K562 (cell line): ENCODE measurements at regions not wholly inside any gene's neighbourhood (a gene's known extent, or its start where the extent isn't known, plus 50 kb on each side); places are given as distances from the start of the nearest gene placed in this dataset.

ENCODE experiments used
- ATAC-seq: fragments of 200-7000 bp; cut with Tn5 transposase; 3 replicates; pipeline ENCODE4 v1.9.1; 2020; ENCODE audit warnings: moderate library complexity
- BruUV-seq: library from RNA; stranded (reverse); fragments of 400-500 nt; replicated peaks from 2 replicates; lab custom pipeline; 2021; lab: Mats Ljungman, UMichigan
- CTCF ChIA-PET: fragments of 300-600 bp; formaldehyde crosslinking; extraction: SDS; loops from one replicate; lab custom pipeline; 2021; ENCODE audit warnings: low intra/inter-chr PET ratio; lab: Yijun Ruan, JAX
- POLR2A ChIA-PET: fragments of 300-600, 350-650 bp; sonication (Branson Sonifier 250); formaldehyde crosslinking; extraction: SDS; loops from one replicate; lab custom pipeline; 2021; ENCODE audit warnings: antibody characterized with exemption, inconsistent platforms; lab: Yijun Ruan, JAX
- DNase-seq, 4 experiments: peaks; one replicate each; pipeline versions ENCODE4 v3.0.0 to v3.0.0-alpha.2; 2011 to 2018; ENCODE audit warnings: low spot score in 3 of 4, mixed read lengths in 3 of 4; ENCODE audit errors: extremely low read depth in 1 of 4
- FAIRE-seq: peaks from 2 replicates; lab custom pipeline; 2011; peaks lifted over from hg19 to GRCh38; lab: Jason Lieb, UNC
- H2AFZ ChIP-seq: 2 replicates; pipeline ENCODE4 v1.6.0; 2011; ENCODE audit warnings: low read depth, low read length, control low read depth, inconsistent platforms
- H3K27ac ChIP-seq: fragments of 200-600 bp; 3 replicates; pipeline ENCODE4 v1.8.0; 2011; ENCODE audit warnings: low read depth, mild to moderate bottlenecking, control low read depth, inconsistent platforms, low read length, moderate library complexity, mixed read lengths; ENCODE audit errors: extremely low read depth
- H3K27me3 ChIP-seq, 2 experiments: fragments of 300-600 bp in 1 of 2; 2 replicates in 1 of 2; 3 replicates in 1 of 2; pipeline versions ENCODE4 v1.6.0 to v1.8.0; 2011; ENCODE audit warnings: inconsistent platforms in 2 of 2, low read length in 2 of 2, mild to moderate bottlenecking in 1 of 2, mixed read lengths in 1 of 2, moderate library complexity in 1 of 2; ENCODE audit not compliant: control insufficient read depth in 2 of 2, insufficient read depth in 2 of 2
- H3K36me3 ChIP-seq: fragments of 300-600 bp; 3 replicates; pipeline ENCODE4 v1.8.0; 2011; ENCODE audit warnings: mild to moderate bottlenecking, low read length, inconsistent platforms; ENCODE audit not compliant: control insufficient read depth, insufficient read depth
- H3K4me1 ChIP-seq, 2 experiments: fragments of 200-600 bp in 1 of 2; replicated peaks in 1 of 2; 2 replicates in 1 of 2; 3 replicates in 1 of 2; pipeline versions ENCODE4 v1.5.1 to v1.8.0; 2011; ENCODE audit warnings: inconsistent platforms in 2 of 2, low read length in 2 of 2, mild to moderate bottlenecking in 1 of 2, mixed read lengths in 1 of 2, moderate library complexity in 1 of 2; ENCODE audit not compliant: control insufficient read depth in 2 of 2, insufficient read depth in 2 of 2
- H3K4me2 ChIP-seq: 2 replicates; pipeline ENCODE4 v1.6.1; 2011; ENCODE audit warnings: low read length, control low read depth, inconsistent platforms, mixed read lengths; ENCODE audit not compliant: insufficient read depth
- H3K4me3 ChIP-seq: fragments of 200-600 bp; sonication (generic), shearing (Covaris generic); 2 replicates; pipeline ENCODE4 v1.5.1; 2016; ENCODE audit warnings: control low read depth, inconsistent platforms
- H3K79me2 ChIP-seq: fragments of 200-600 bp; 3 replicates; pipeline ENCODE4 v1.8.0; 2011; ENCODE audit warnings: low read length, inconsistent platforms; ENCODE audit not compliant: control insufficient read depth, insufficient read depth
- H3K9ac ChIP-seq, 2 experiments: 2 replicates each; pipeline versions ENCODE4 v1.6.0 to v1.6.1; 2011; ENCODE audit warnings: low read depth in 2 of 2, low read length in 2 of 2, control low read depth in 1 of 2, inconsistent platforms in 1 of 2, mild to moderate bottlenecking in 1 of 2, mixed read lengths in 1 of 2; ENCODE audit not compliant: insufficient read depth in 1 of 2
- H3K9me1 ChIP-seq: one replicate; pipeline ENCODE4 v1.6.0; 2011; ENCODE audit warnings: inconsistent platforms, mild to moderate bottlenecking, low read length, moderate library complexity; ENCODE audit not compliant: control insufficient read depth, insufficient read depth
- H3K9me3 ChIP-seq: replicated peaks from 2 replicates; pipeline ENCODE4 v1.5.1; 2011; ENCODE audit warnings: low read depth, low read length, inconsistent platforms; ENCODE audit not compliant: control insufficient read depth, insufficient read depth
- H4K20me1 ChIP-seq: replicated peaks from 2 replicates; pipeline ENCODE4 v1.6.1; 2011; ENCODE audit warnings: low read length, inconsistent platforms, mixed read lengths; ENCODE audit not compliant: control insufficient read depth, insufficient read depth
- ETV6 ChIP-seq, 3 experiments: fragments of 150-350 bp in 1 of 3; sonication (generic) in 1 of 3; formaldehyde crosslinking in 1 of 3; IDR thresholded peaks; 2 replicates each; pipeline versions ENCODE4 v1.6.1 to v1.8.0; 2014 to 2022; ENCODE audit warnings: borderline replicate concordance in 2 of 3, low read depth in 2 of 3, antibody characterized with exemption in 1 of 3, low read length in 1 of 3, mild to moderate bottlenecking in 1 of 3, missing genetic modification reagents in 1 of 3
- HNRNPH1 ChIP-seq: fragments of 200-400 bp; formaldehyde crosslinking; optimal IDR thresholded peaks from 2 replicates; pipeline ENCODE3; 2017; ENCODE audit warnings: low read depth, mild to moderate bottlenecking, low read length, moderate library complexity
- MEF2D ChIP-seq: conservative IDR thresholded peaks from 2 replicates; pipeline ENCODE4 v1.6.1; 2016; ENCODE audit warnings: low read depth, missing genetic modification characterization, missing compliant biosample characterization
- MEIS2 ChIP-seq: fragments of 450-650 bp; IDR thresholded peaks from 2 replicates; pipeline ENCODE4 v1.6.1; 2014; ENCODE audit warnings: mild to moderate bottlenecking; ENCODE audit not compliant: partially characterized antibody
- OTX1 ChIP-seq: fragments of 450-650 bp; formaldehyde crosslinking; IDR thresholded peaks from 2 replicates; pipeline ENCODE4 v1.4.0; 2022; ENCODE audit warnings: mild to moderate bottlenecking
- PCBP1 ChIP-seq: fragments of 200-400 bp; formaldehyde crosslinking; IDR thresholded peaks from 2 replicates; pipeline ENCODE4 v1.6.1; 2018; ENCODE audit warnings: mild to moderate bottlenecking, low read depth, low read length; ENCODE audit not compliant: poor library complexity, severe bottlenecking
- PTRF ChIP-seq: fragments of 450-650 bp; IDR thresholded peaks from 2 replicates; pipeline ENCODE4 v1.6.1; 2016; ENCODE audit warnings: mild to moderate bottlenecking, missing genetic modification characterization, missing compliant biosample characterization
- PTTG1 ChIP-seq: fragments of 450-650 bp; IDR thresholded peaks from 2 replicates; pipeline ENCODE4 v1.6.1; 2016; ENCODE audit warnings: low read depth, mild to moderate bottlenecking, missing genetic modification characterization, missing compliant biosample characterization
- SIX5 ChIP-seq, 2 experiments: IDR thresholded peaks; 2 replicates each; pipeline ENCODE4 v1.6.1; 2011; ENCODE audit warnings: low read length in 2 of 2, borderline replicate concordance in 1 of 2, low read depth in 1 of 2, mild to moderate bottlenecking in 1 of 2, moderate library complexity in 1 of 2; ENCODE audit not compliant: insufficient read depth in 1 of 2
- ZFP1 ChIP-seq: fragments of 450-650 bp; formaldehyde crosslinking; IDR thresholded peaks from 2 replicates; pipeline ENCODE4 v1.4.0; 2020; ENCODE audit warnings: mild to moderate bottlenecking, mixed read lengths
- ZFP30 ChIP-seq: fragments of 250-450 bp; sonication (Bioruptor Pico); IDR thresholded peaks from 2 replicates; pipeline ENCODE4 v1.8.0; 2022; ENCODE audit warnings: moderate library complexity, mild to moderate bottlenecking, inconsistent platforms, borderline replicate concordance
- ZNF239 ChIP-seq: fragments of 250-450 bp; sonication (Bioruptor Pico); IDR thresholded peaks from 2 replicates; pipeline ENCODE4 v1.4.0; 2020; ENCODE audit warnings: mild to moderate bottlenecking
- ZNF583 ChIP-seq: fragments of 250-450 bp; sonication (Bioruptor Pico); IDR thresholded peaks from 2 replicates; pipeline ENCODE4 v1.4.0; 2020
- ZNF77 ChIP-seq: fragments of 250-450 bp; sonication (Bioruptor Pico); IDR thresholded peaks from 2 replicates; pipeline ENCODE4 v1.5.0; 2020
- WGBS: fragments of 100-300 bp; shearing (Covaris generic); methylation state at CpG from one replicate; pipeline ENCODE4 v1.1.6; 2016; ENCODE audit warnings: low coverage, mixed read lengths; ENCODE audit not compliant: insufficient coverage; ENCODE audit errors: missing lambda C conversion rate; 5-methylcytosine and 5-hydroxymethylcytosine counted together
- in situ Hi-C: fragments of 300-500 bp; cut with MboI; formaldehyde crosslinking; loops from 4 replicates; pipeline ENCODE4 v1.15.0; 2018; ENCODE audit warnings: inconsistent platforms, mixed read lengths
- intact Hi-C: fragments of 100-400 bp; cut with micrococcal nuclease; formaldehyde crosslinking; loops from 2 replicates; pipeline ENCODE4 v1.14.2; 2022
- TF ChIP-seq, protein P1 (sequence below), 2 experiments: fragments of 250-450 bp in 1 of 2; fragments of 450-650 bp in 1 of 2; sonication (Bioruptor Pico) in 1 of 2; IDR thresholded peaks; 2 replicates each; pipeline versions ENCODE4 v1.6.1 to v1.8.0; 2016 to 2021; ENCODE audit warnings: mild to moderate bottlenecking in 2 of 2, moderate library complexity in 2 of 2, missing compliant biosample characterization in 1 of 2, missing genetic modification characterization in 1 of 2
- TF ChIP-seq, protein P2 (sequence below): fragments of 450-650 bp; IDR thresholded peaks from 2 replicates; pipeline ENCODE4 v1.6.1; 2017; ENCODE audit warnings: antibody characterized with exemption

DNA sequence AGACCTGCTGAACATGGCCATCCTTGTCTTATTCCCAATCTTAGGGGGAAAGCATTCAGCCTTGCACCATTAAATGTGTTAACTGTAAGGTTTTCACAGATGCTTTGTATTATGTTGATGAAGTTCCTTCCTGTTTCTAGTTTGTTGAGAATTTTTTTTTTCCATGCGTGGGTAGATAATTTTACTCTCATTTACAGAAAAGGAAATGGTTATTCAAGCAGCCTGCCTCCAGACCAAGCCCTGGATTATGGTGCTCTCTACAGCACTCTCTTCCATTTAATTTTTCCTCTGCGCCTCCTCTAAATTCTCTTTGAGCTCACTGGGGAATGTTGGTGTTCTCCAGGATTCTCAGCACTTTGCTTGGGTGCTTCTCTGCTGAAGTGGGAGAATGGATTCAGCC is 179.3 kb upstream of the PZP start:
- H3K36me3 ChIP-seq: no peaks in the 10 kb centered on the region
- no peak overlapping the region for H2AFZ ChIP-seq
- CTCF ChIA-PET: no interaction called here
- H3K27me3 ChIP-seq: no peaks in the 10 kb centered on the region
- H3K9me3 ChIP-seq: no peaks in the 10 kb centered on the region
- no peak overlapping the region for H3K9ac ChIP-seq
- in situ Hi-C loops (loop anchor here (10.0 kb wide), 1 partner anchor 197 kb away; no protein-coding TSS in a partner anchor), intact Hi-C loops (no loop called here)
- ATAC-seq: no peak
- BruUV-seq: no TSS peak
- no peaks in the 10 kb centered on the region; a peak in 1 of 5 replicates for H3K4me1 ChIP-seq
- H3K27ac ChIP-seq: no peak overlapping the region
- WGBS: 53% methylated on average over 2 of the region's 2 CpGs
- FAIRE-seq: no peak
- no peaks in the 10 kb centered on the region for H4K20me1 ChIP-seq
- H3K4me2 ChIP-seq: no peak overlapping the region
- POLR2A ChIA-PET: interaction anchor here (0.6 kb wide), 1 partner anchor 224 kb away, joined by 4 read pairs; no protein-coding TSS in a partner anchor
- H3K4me3 ChIP-seq: no peak overlapping the region
- H3K79me2 ChIP-seq: no peaks in the 10 kb centered on the region
- DNase-seq: no peak
- no peaks in the 10 kb centered on the region for H3K9me1 ChIP-seq
- TF ChIP-seq ETV6 (IDR thresholded peaks at IDR 0.05; ENCODE audit: borderline replicate concordance in 1 of 2, low read depth in 2 of 2, low read length in 1 of 2): no peak
- TF ChIP-seq ETV6 (CRISPR knock-in tag; IDR thresholded peaks at IDR 0.05; ENCODE audit: borderline replicate concordance): no peak
- TF ChIP-seq OTX1 (CRISPR knock-in tag): no peak
- no peak for TF ChIP-seq ZFP1 (CRISPR knock-in tag)
- no peak for TF ChIP-seq ZNF77 (CRISPR knock-in tag)
- no peak for TF ChIP-seq PTRF
- TF ChIP-seq MEIS2: no peak
- TF ChIP-seq ZNF583 (CRISPR knock-in tag): no peak
- TF ChIP-seq HNRNPH1: no peak
- TF ChIP-seq ZFP30 (CRISPR knock-in tag): no peak
- TF ChIP-seq MEF2D (tag): no peak
- no peak for TF ChIP-seq PTTG1 (tag)
- no peak for TF ChIP-seq SIX5 (IDR thresholded peaks at IDR 0.05; ENCODE audit: borderline replicate concordance in 1 of 2, insufficient read depth in 1 of 2, low read depth in 1 of 2, low read length in 2 of 2)
- TF ChIP-seq, protein P1, sequence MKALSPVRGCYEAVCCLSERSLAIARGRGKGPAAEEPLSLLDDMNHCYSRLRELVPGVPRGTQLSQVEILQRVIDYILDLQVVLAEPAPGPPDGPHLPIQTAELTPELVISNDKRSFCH (CRISPR knock-in tag; IDR thresholded peaks at IDR 0.05): no peak
- TF ChIP-seq, protein P1 (tag; IDR thresholded peaks at IDR 0.05): no peak
- no peak for TF ChIP-seq PCBP1
- TF ChIP-seq ZNF239 (CRISPR knock-in tag): no peak
- TF ChIP-seq, protein P2, sequence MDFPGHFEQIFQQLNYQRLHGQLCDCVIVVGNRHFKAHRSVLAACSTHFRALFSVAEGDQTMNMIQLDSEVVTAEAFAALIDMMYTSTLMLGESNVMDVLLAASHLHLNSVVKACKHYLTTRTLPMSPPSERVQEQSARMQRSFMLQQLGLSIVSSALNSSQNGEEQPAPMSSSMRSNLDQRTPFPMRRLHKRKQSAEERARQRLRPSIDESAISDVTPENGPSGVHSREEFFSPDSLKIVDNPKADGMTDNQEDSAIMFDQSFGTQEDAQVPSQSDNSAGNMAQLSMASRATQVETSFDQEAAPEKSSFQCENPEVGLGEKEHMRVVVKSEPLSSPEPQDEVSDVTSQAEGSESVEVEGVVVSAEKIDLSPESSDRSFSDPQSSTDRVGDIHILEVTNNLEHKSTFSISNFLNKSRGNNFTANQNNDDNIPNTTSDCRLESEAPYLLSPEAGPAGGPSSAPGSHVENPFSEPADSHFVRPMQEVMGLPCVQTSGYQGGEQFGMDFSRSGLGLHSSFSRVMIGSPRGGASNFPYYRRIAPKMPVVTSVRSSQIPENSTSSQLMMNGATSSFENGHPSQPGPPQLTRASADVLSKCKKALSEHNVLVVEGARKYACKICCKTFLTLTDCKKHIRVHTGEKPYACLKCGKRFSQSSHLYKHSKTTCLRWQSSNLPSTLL: no peak
